ENCODE measurements at regions not wholly inside any gene's neighbourhood (a gene's known extent, or its start where the extent isn't known, plus 50 kb on each side); places are given as distances from the start of the nearest gene placed in this dataset.

- ChIA-PET POLR2A (no interaction called here), CTCF (no interaction called here)
- ATAC-seq (ENCODE audit: poor library complexity) = no peak
- H3K4me1 Mint-ChIP-seq (ENCODE audit: low read depth) = no peaks in the 10 kb centered on the region
- H3K4me3 Mint-ChIP-seq = no peak overlapping the region
- TF ChIP-seq CTCF (IDR thresholded peaks at IDR 0.05) = no peak
- H3K27me3 Mint-ChIP-seq = peaks cover 29% of the 10 kb centered on the region
- H3K36me3 ChIP-seq (ENCODE audit: insufficient read depth, low read length) = no peaks in the 10 kb centered on the region
- H3K4me3 ChIP-seq (ENCODE audit: low read length) = no peak overlapping the region
- no peak overlapping the region for H3K27ac Mint-ChIP-seq
- H3K4me1 ChIP-seq (ENCODE audit: insufficient read depth, low read length) = no peaks in the 10 kb centered on the region
- H3K36me3 Mint-ChIP-seq (ENCODE audit: low read depth) = no peaks in the 10 kb centered on the region
- H3K9me3 Mint-ChIP-seq = peaks cover 11% of the 10 kb centered on the region
- no peak overlapping the region for H3K27ac ChIP-seq (ENCODE audit: low read depth in 1 of 2, low read length in 2 of 2)
- DNase-seq = no peak
- H3K27me3 ChIP-seq (ENCODE audit: control insufficient read depth in 1 of 2, insufficient read depth in 2 of 2, low read length in 2 of 2) = peaks cover 0 to 5% of the 10 kb centered on the region in 2 experiments
- intact Hi-C loops (cut with DNase I, micrococcal nuclease) = no loop called here
- H3K9me3 ChIP-seq (ENCODE audit: control insufficient read depth in 1 of 2, insufficient read depth in 1 of 2, low read length in 2 of 2) = peaks cover 0 to 8% of the 10 kb centered on the region in 2 experiments
These were observed 558.7 kb downstream of the INSC start for GRCh38 chr11:15673408-15673831.

GRCh38 chr11:15674756-15675155, 560.0 kb downstream of the INSC start:
- H3K4me1 Mint-ChIP-seq (ENCODE audit: low read depth) = no peaks in the 10 kb centered on the region
- ChIA-PET CTCF (no interaction called here), POLR2A (no interaction called here)
- intact Hi-C loops (cut with DNase I, micrococcal nuclease) = no loop called here
- H3K9me3 Mint-ChIP-seq = peaks cover 13% of the 10 kb centered on the region
- H3K27ac Mint-ChIP-seq = no peak overlapping the region
- Histone ChIP-seq H3K36me3 (ENCODE audit: insufficient read depth, low read length) (no peaks in the 10 kb centered on the region), H3K4me1 (ENCODE audit: insufficient read depth, low read length) (no peaks in the 10 kb centered on the region), H3K27ac (ENCODE audit: low read depth in 1 of 2, low read length in 2 of 2) (no peak overlapping the region), H3K27me3 (ENCODE audit: control insufficient read depth in 1 of 2, insufficient read depth in 2 of 2, low read length in 2 of 2) (peaks cover 0 to 5% of the 10 kb centered on the region in 2 experiments), H3K4me3 (ENCODE audit: low read length) (no peak overlapping the region), H3K9me3 (ENCODE audit: control insufficient read depth in 1 of 2, insufficient read depth in 1 of 2, low read length in 2 of 2) (peaks cover 0 to 8% of the 10 kb centered on the region in 2 experiments)
- H3K27me3 Mint-ChIP-seq = peaks cover 29% of the 10 kb centered on the region
- H3K36me3 Mint-ChIP-seq (ENCODE audit: low read depth) = no peaks in the 10 kb centered on the region
- no peak overlapping the region for H3K4me3 Mint-ChIP-seq
- ATAC-seq (ENCODE audit: poor library complexity) = no peak
- no peak for DNase-seq
- TF ChIP-seq CTCF (IDR thresholded peaks at IDR 0.05) = no peak

- H3K27ac Mint-ChIP-seq = no peak overlapping the region
- no peak overlapping the region for H3K4me3 Mint-ChIP-seq
- H3K27me3 Mint-ChIP-seq = peaks cover 21% of the 10 kb centered on the region
- peaks cover 0 to 6% of the 10 kb centered on the region in 2 experiments for H3K9me3 ChIP-seq (ENCODE audit: control insufficient read depth in 1 of 2, insufficient read depth in 1 of 2, low read length in 2 of 2)
- peaks cover 13% of the 10 kb centered on the region for H3K9me3 Mint-ChIP-seq
- DNase-seq = no peak
- no peaks in the 10 kb centered on the region for H3K4me1 ChIP-seq (ENCODE audit: insufficient read depth, low read length)
- no peak for TF ChIP-seq CTCF (IDR thresholded peaks at IDR 0.05)
- POLR2A ChIA-PET = no interaction called here
- no peak overlapping the region for H3K27ac ChIP-seq (ENCODE audit: low read depth in 1 of 2, low read length in 2 of 2)
- H3K4me3 ChIP-seq (ENCODE audit: low read length) = no peak overlapping the region
- intact Hi-C loops (cut with DNase I, micrococcal nuclease) = no loop called here
- ATAC-seq (ENCODE audit: poor library complexity) = no peak
- no peaks in the 10 kb centered on the region for H3K36me3 ChIP-seq (ENCODE audit: insufficient read depth, low read length)
- H3K27me3 ChIP-seq (ENCODE audit: control insufficient read depth in 1 of 2, insufficient read depth in 2 of 2, low read length in 2 of 2) = peaks cover 0 to 5% of the 10 kb centered on the region in 2 experiments
- H3K4me1 Mint-ChIP-seq (ENCODE audit: low read depth) = no peaks in the 10 kb centered on the region
- H3K36me3 Mint-ChIP-seq (ENCODE audit: low read depth) = no peaks in the 10 kb centered on the region
- CTCF ChIA-PET = no interaction called here
These were observed 561.0 kb downstream of the INSC start for GRCh38 chr11:15675683-15676082.
